GM13976 (cell line): ENCODE measurements at regions not wholly inside any gene's neighbourhood (a gene's known extent, or its start where the extent isn't known, plus 50 kb on each side); places are given as distances from the start of the nearest gene placed in this dataset.

Experiments used
- DNase-seq: peaks from one replicate; pipeline ENCODE4 v3.0.0; 2012; ENCODE audit warnings: low spot score
- in situ Hi-C: fragments of 300-500 bp; cut with MboI; formaldehyde crosslinking; loops from one replicate; pipeline ENCODE4 v1.12.0; 2022; ENCODE audit warnings: low sequenced_read_pairs, mixed read lengths, inconsistent platforms; ENCODE audit not compliant: unreplicated experiment
- TF ChIP-seq, protein P1 (sequence below): IDR thresholded peaks from 2 replicates; pipeline ENCODE4 v1.5.1; 2012; ENCODE audit warnings: borderline replicate concordance, mild to moderate bottlenecking; ENCODE audit not compliant: insufficient read depth; ENCODE audit errors: extremely low read depth, missing control alignments, control extremely low read depth

DNA sequence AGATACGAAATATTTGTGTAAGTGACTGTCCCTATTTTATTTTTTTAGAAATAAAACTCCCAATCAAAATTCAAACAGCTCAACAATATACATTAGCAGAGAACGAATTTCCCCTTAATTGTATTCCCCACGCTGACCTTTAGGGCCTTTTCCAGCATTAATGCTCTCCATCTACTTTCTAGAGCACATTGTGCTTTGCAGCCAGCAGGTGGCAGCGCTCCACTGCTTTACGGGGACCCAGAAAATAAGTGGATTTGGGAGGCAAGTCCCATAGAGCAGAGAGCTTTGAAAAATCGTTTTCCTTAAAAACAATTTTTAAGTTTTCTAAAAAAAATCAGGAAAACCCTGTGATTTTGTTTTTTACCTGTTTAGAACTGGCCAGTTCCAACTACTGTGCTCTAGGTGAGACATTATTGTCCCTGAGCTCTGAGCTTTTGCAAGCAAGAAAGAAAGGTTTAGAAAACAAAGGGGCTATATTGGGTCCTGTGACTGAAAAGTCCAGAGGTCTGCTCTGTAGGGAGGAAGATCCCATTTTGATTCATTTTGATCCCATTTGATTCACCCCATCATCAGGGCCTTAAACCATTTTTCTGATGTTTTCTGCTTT, 144.4 kb upstream of the ZNF644 start:
- TF ChIP-seq, protein P1, sequence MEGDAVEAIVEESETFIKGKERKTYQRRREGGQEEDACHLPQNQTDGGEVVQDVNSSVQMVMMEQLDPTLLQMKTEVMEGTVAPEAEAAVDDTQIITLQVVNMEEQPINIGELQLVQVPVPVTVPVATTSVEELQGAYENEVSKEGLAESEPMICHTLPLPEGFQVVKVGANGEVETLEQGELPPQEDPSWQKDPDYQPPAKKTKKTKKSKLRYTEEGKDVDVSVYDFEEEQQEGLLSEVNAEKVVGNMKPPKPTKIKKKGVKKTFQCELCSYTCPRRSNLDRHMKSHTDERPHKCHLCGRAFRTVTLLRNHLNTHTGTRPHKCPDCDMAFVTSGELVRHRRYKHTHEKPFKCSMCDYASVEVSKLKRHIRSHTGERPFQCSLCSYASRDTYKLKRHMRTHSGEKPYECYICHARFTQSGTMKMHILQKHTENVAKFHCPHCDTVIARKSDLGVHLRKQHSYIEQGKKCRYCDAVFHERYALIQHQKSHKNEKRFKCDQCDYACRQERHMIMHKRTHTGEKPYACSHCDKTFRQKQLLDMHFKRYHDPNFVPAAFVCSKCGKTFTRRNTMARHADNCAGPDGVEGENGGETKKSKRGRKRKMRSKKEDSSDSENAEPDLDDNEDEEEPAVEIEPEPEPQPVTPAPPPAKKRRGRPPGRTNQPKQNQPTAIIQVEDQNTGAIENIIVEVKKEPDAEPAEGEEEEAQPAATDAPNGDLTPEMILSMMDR = peak; percentile 75
- in situ Hi-C loops = loop anchor here (10.0 to 25.0 kb wide), 2 partner anchors 441 to 1029 kb away; no protein-coding TSS in a partner anchor
- DNase-seq = peak; percentile 42

DNA sequence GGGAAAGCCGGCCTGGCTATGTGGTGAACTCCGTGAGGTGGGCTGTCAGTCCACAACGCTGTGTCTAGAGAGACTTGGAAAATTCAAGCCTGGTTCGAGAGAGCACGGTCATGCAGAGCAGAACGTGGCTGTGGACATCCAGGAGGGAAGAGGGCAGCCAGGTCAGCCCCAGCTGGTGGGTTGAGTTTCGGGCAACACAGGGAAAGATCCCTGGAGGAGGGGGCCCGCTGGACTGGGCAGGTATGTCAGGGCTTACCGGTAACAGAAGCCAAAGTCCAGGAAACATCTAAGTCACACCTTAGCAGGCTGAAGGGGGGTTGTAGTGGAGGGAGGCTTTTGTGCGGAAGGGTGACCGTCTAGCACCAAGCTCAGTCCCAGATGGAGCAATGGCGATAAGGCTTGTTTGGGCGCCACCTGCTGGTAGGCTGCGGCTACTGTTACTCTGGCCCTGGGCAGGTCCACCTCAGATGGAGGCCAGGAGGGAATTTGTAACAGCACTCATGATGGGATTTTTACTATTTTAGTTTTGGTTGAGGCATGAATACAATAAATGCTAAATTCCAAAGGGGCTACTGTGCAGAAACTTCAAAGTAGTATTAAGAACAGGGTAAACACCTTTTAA, 143.3 kb upstream of the ZNF644 start:
- peak; percentile 79 for DNase-seq
- TF ChIP-seq, protein P1 = peak; percentile 97
- in situ Hi-C loops = loop anchor here (10.0 to 25.0 kb wide), 2 partner anchors 440 to 1028 kb away; no protein-coding TSS in a partner anchor

DNA sequence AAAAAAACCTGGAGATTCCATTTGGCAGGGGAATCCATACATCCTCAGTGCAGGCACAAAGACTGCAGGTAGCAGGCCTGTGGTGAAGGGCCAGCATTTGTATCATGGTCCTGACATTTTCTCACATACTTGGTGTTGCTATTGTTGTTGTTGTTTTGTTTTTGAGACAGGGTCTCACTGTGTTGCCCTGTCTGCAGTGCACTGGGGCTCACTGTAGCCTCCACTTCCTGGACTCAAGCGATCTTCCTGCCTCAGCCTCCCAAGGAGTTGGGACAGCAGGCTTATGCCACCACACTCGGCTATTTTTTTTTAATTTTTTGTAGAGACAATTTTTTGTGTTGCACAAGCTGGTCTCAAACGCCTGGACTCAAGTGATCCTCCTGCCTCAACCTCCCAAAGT, 140.8 kb upstream of the ZNF644 start:
- in situ Hi-C loops = loop anchor here (10.0 to 25.0 kb wide), 2 partner anchors 438 to 1025 kb away; no protein-coding TSS in a partner anchor
- TF ChIP-seq, protein P1 = no peak
- DNase-seq = no peak

DNA sequence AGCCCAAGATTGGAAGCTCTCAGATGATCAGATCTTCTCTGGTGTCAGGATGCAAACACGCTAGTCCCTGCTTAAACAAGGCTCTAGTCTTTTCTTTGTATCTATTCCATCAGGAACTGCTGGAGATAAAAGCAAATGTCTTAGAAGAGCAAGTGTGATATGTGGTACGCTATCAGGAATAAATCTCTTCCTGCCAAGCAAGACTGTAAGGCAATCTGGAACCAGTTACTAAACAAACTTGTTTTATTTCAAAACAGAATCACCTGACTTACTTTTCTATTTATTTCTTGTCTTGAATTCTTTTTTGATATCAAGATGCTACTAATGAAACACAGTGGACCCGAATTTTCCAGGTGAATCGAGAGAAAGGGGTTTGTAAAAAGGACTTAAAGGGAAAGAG, 139.9 kb upstream of the ZNF644 start:
- TF ChIP-seq, protein P1 = no peak
- in situ Hi-C loops = loop anchor here (10.0 to 25.0 kb wide), 2 partner anchors 437 to 1024 kb away; no protein-coding TSS in a partner anchor
- DNase-seq = no peak

DNA sequence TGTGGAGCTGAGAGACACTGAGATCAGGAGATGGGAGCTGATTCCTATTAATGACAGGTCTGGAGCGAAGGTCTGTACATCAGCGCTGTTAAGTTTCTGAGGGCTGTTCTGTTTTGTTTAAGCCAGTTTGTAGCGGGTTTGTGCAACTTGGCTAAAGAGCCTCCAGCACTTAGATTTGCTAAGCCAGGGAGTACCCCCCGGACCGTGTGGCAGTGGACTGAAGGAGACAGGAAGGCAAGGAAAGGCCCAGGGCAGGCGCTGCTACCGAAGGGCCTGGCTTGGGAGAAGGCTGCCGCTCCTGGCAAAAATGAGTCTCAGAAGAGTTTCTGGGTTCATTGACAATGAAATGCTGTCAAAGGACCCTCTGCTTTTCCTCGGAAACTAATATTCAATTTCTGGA, 139.3 kb upstream of the ZNF644 start:
- TF ChIP-seq, protein P1 = no peak
- in situ Hi-C loops = loop anchor here (10.0 to 25.0 kb wide), 2 partner anchors 436 to 1024 kb away; no protein-coding TSS in a partner anchor
- DNase-seq = no peak

DNA sequence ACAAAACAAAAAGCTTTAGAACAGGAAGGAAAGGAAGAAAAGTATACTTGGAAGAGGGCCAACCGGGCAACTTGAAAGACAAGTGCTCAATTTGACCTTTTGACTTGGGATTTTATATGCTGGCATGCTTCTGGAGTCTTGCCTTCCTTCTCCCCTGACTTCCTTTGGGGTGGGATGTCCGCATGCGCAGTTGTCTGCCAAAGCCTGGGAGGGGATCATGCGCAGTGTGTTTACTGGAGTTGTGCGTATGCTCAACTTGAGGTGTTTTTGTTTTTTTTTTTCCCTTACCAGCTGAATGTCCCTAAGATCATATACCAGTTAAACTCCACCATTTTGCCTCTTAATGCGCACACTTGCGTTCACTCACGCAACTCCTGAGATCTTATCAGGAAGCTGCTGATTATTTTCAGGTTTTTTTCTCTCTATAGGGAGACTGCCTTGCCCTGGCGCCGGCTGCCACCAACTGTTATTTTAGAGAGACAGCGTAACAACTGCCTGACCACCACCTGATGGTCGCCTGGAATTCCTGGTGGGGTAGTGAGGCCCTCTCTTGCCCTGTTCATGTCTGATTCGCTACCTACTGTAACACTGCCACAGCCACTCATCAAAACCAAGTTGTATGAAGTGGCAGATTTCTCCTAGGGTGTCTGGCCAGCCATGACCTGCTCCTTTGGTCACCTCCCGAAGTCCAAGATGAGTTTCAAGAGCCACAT, 138.7 kb upstream of the ZNF644 start:
- TF ChIP-seq, protein P1 = no peak
- in situ Hi-C loops = loop anchor here (10.0 to 25.0 kb wide), 2 partner anchors 436 to 1023 kb away; no protein-coding TSS in a partner anchor
- no peak for DNase-seq
